ENCODE measurements at regions not wholly inside any gene's neighbourhood (a gene's known extent, or its start where the extent isn't known, plus 50 kb on each side); places are given as distances from the start of the nearest gene placed in this dataset.

GRCh38 chr3:45277636-45278035 is 51.5 kb upstream of the TMEM158 start:
- Histone ChIP-seq H3K9me3 (ENCODE audit: control insufficient read depth in 2 of 3, insufficient read depth in 1 of 3, low read length in 3 of 3) (peaks cover 0 to 5% (median 2%) of the 10 kb centered on the region in 3 donors), H3K27ac (ENCODE audit: low read depth in 2 of 2, low read length in 2 of 2) (no peak overlapping the region), H3K27me3 (ENCODE audit: control insufficient read depth, insufficient read depth, low read length) (no peaks in the 10 kb centered on the region), H3K4me3 (ENCODE audit: low read length in 3 of 3) (no peak overlapping the region), H3K4me1 (ENCODE audit: control insufficient read depth in 2 of 3, insufficient read depth in 2 of 3, low read depth in 1 of 3, low read length in 3 of 3) (no peaks in the 10 kb centered on the region), H3K9ac (ENCODE audit: low read length in 3 of 3) (no peak overlapping the region), H3K36me3 (ENCODE audit: control insufficient read depth in 2 of 3, insufficient read depth in 3 of 3, low read length in 3 of 3) (no peaks in the 10 kb centered on the region)
- intact Hi-C loops (cut with DNase I) = no loop called here
- FAIRE-seq (no peak), DNase-seq (no peak)
- TF ChIP-seq CTCF (IDR thresholded peaks at IDR 0.05; ENCODE audit: borderline replicate concordance, extremely low read depth, insufficient read depth) = no peak

- no peaks in the 10 kb centered on the region for H3K27me3 ChIP-seq (ENCODE audit: control insufficient read depth, insufficient read depth, low read length)
- no peak for FAIRE-seq
- no peaks in the 10 kb centered on the region for H3K36me3 ChIP-seq (ENCODE audit: control insufficient read depth in 2 of 3, insufficient read depth in 3 of 3, low read length in 3 of 3)
These were observed 54.1 kb upstream of the TMEM158 start for GRCh38 chr3:45280232-45280631.

GRCh38 chr3:45280971-45281370 is 54.9 kb upstream of the TMEM158 start:
- intact Hi-C loops (cut with DNase I) = no loop called here
- Histone ChIP-seq H3K9me3 (ENCODE audit: control insufficient read depth in 2 of 3, insufficient read depth in 1 of 3, low read length in 3 of 3) (peaks cover 0 to 5% (median 2%) of the 10 kb centered on the region in 3 donors), H3K27ac (ENCODE audit: low read depth in 2 of 2, low read length in 2 of 2) (no peak overlapping the region), H3K27me3 (ENCODE audit: control insufficient read depth, insufficient read depth, low read length) (no peaks in the 10 kb centered on the region), H3K36me3 (ENCODE audit: control insufficient read depth in 2 of 3, insufficient read depth in 3 of 3, low read length in 3 of 3) (no peaks in the 10 kb centered on the region), H3K9ac (ENCODE audit: low read length in 3 of 3) (no peak overlapping the region), H3K4me3 (ENCODE audit: low read length in 3 of 3) (no peak overlapping the region), H3K4me1 (ENCODE audit: control insufficient read depth in 2 of 3, insufficient read depth in 2 of 3, low read depth in 1 of 3, low read length in 3 of 3) (no peaks in the 10 kb centered on the region)
- FAIRE-seq (no peak), DNase-seq (no peak)
- TF ChIP-seq CTCF (IDR thresholded peaks at IDR 0.05; ENCODE audit: borderline replicate concordance, extremely low read depth, insufficient read depth) = no peak

More at GRCh38 chr3:45280232-45280631, 54.1 kb upstream of the TMEM158 start:
- H3K9ac ChIP-seq (ENCODE audit: low read length in 3 of 3) = no peak overlapping the region
- peaks cover 0 to 5% (median 2%) of the 10 kb centered on the region in 3 donors for H3K9me3 ChIP-seq (ENCODE audit: control insufficient read depth in 2 of 3, insufficient read depth in 1 of 3, low read length in 3 of 3)
- intact Hi-C loops (cut with DNase I) = no loop called here
- H3K4me3 ChIP-seq (ENCODE audit: low read length in 3 of 3) = no peak overlapping the region
- no peak for TF ChIP-seq CTCF (IDR thresholded peaks at IDR 0.05; ENCODE audit: borderline replicate concordance, extremely low read depth, insufficient read depth)
- no peak for DNase-seq
- no peak overlapping the region for H3K27ac ChIP-seq (ENCODE audit: low read depth in 2 of 2, low read length in 2 of 2)
- H3K4me1 ChIP-seq (ENCODE audit: control insufficient read depth in 2 of 3, insufficient read depth in 2 of 3, low read depth in 1 of 3, low read length in 3 of 3) = no peaks in the 10 kb centered on the region

- H3K27me3 ChIP-seq (ENCODE audit: control insufficient read depth, insufficient read depth, low read length) = no peaks in the 10 kb centered on the region
These were observed 57.4 kb upstream of the TMEM158 start for GRCh38 chr3:45283471-45283870.

More at GRCh38 chr3:45283471-45283870, 57.4 kb upstream of the TMEM158 start:
- Histone ChIP-seq H3K4me3 (ENCODE audit: low read length in 3 of 3) (no peak overlapping the region), H3K4me1 (ENCODE audit: control insufficient read depth in 2 of 3, insufficient read depth in 2 of 3, low read depth in 1 of 3, low read length in 3 of 3) (no peaks in the 10 kb centered on the region), H3K9ac (ENCODE audit: low read length in 3 of 3) (no peak overlapping the region), H3K36me3 (ENCODE audit: control insufficient read depth in 2 of 3, insufficient read depth in 3 of 3, low read length in 3 of 3) (no peaks in the 10 kb centered on the region), H3K9me3 (ENCODE audit: control insufficient read depth in 2 of 3, insufficient read depth in 1 of 3, low read length in 3 of 3) (peaks cover 0 to 2% (median 0%) of the 10 kb centered on the region in 3 donors), H3K27ac (ENCODE audit: low read depth in 2 of 2, low read length in 2 of 2) (no peak overlapping the region)
- no peak for TF ChIP-seq CTCF (IDR thresholded peaks at IDR 0.05; ENCODE audit: borderline replicate concordance, extremely low read depth, insufficient read depth)
- intact Hi-C loops (cut with DNase I) = no loop called here
- FAIRE-seq (no peak), DNase-seq (no peak)
